Stimulated activated CD8-positive, alpha-beta memory T cell treated with anti-CD3 and anti-CD28 coated beads, Interleukin-7, amount 100 ng/mL, for 4 hours (primary cell): ENCODE measurements at regions not wholly inside any gene's neighbourhood (a gene's known extent, or its start where the extent isn't known, plus 50 kb on each side); places are given as distances from the start of the nearest gene placed in this dataset.

ENCODE experiments used
- DNase-seq, 2 donors: peaks; one replicate each; pipeline ENCODE4 v3.0.0-alpha.2; 2020; ENCODE audit warnings: low read depth in 2 of 2

DNA sequence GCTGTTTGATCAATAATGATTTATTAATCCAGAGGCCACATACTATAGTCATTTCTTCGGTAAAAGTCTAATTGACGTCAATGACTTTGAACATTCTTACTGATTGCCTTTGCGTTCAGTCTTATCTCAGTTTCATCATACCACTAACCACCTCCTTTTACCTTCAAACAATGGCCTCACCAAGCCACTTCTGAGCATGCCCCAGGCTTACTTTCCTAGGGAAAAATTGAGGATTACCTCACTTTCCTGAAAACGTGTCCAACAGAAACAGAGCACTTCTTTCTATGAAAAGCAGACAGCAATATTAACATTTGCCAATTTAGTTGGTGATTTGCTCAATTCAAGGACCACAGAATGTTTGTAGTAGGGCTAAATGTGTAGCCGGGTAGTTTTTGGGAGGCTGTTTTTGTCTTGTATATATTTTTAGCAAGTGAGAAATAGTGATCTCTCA is 157.6 kb downstream of the KLF5 start:
- DNase-seq = no peak

DNA sequence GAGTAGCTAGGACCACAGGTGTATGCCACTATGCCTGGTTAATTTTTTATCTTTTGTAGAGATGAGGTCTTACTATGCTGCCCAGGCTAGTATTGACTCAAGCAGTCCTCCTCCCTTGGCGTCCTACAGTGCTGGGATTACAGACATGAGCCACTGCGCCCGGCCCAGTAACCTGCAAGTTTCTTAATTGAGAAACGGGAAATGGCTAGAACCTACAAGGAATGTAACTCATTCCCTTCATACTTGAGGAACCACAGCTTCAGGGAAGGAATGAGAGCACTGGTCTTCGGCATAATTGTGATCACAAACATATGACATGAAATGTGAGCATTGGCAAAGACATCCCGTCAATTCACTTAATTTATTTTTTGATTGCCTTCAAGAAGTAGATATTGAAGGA is 157.0 kb downstream of the KLF5 start:
- no peak for DNase-seq

DNA sequence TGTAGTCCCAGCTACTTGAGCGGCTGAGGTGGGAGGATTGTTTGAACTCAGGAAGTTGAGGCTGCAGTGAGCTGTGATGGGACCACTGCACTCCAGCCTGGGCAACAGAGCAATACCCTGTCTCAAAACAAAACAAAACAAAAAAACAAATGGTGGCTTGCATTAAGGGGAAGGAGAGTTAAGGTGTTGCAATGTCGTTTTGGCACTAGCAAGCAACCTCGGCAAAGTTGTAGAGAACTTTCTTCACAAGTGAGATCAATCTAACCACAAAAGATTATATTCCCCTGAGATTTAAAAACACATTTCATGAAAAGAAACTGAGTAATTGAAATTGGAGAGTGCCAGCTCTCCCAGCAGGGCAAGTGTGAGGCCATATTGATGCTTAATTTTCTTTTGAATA is 153.7 kb downstream of the KLF5 start:
- DNase-seq = no peak

DNA sequence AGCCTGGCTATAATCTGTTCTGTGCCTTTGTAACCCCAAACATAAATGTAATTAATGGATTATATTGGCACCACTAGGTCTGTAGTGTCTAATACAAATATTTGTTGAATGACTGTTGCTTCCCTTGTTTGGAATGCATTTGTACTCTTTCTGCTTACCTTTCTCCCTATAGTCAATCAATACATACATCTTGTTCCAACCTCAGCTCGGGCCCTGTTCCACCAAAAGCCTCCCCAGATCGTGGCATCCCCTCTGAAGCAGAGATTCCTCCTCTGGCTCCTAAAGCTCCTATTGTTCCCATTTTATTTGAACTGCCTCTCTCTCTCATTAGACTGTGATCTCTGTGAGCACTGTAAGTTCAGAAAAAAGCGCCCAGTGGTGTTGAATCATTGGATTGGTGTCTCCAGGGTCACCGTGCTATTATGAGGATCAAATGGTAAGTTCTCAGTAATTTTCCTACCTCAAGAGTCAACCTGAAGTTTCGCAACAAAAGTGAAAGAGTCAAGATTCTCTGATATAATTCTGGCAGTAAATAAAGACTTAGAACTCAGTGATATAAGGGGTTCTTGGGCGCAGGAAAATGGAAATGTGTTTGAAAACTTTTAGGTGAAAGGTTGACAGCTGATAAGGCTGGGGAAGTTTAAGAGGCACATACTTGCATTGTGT is 151.5 kb downstream of the KLF5 start:
- no peak for DNase-seq

DNA sequence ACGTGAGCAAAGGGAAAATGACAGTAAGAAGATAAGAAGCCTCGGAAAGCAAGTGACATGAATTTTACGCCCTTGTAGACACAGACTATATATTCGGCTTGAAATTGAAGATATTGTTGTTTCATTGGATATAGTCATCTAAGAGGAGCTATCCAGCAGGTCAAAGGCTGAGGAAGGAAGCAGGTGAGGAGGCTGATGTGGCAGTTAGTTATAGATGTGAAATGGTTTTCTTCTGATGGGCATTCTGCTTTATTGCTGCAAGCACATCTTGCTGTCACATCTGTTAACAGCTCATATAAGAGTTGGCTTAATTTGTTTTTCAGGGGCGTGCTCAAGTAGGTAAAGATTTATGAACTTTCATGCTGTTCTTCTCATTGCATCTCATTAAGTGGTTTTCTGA is 146.1 kb downstream of the KLF5 start:
- no peak for DNase-seq

DNA sequence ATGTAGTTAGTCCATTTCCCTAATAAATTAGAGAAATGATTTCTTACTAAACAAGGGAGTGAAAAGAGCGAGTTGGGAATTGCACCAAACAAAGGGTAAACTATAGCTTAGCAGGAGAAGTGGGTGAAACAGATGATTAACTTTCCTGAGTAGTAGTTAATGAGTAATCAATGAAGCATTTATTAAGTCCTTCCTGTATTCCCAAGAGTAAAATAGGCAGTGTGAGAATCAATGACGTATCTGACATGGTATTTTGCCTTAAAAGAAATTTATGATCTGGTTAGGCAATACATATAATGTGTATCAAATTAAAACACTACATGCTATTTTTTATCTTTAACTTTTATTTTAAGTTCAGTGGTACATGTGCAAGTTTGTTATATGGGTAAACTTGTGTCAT is 142.8 kb downstream of the KLF5 start:
- DNase-seq = no peak

DNA sequence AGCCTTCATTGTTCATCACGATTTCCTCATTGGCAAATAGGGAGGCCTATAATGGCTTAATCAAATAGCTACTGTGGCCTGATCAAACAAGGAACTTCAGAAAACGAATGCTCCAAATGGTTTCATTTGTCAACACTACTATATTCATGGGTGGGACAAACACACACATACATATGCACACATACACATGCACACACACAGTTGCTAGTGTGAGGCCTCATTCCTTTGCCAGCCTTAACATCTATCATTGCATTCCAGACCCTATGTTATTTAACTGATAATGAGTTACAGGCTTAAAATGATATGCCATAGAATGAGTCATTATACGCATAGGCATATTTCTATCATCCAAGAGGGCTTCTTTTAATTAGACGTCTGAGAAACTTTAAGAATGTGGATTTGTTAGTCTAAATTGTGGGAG is 140.2 kb downstream of the KLF5 start:
- no peak for DNase-seq

DNA sequence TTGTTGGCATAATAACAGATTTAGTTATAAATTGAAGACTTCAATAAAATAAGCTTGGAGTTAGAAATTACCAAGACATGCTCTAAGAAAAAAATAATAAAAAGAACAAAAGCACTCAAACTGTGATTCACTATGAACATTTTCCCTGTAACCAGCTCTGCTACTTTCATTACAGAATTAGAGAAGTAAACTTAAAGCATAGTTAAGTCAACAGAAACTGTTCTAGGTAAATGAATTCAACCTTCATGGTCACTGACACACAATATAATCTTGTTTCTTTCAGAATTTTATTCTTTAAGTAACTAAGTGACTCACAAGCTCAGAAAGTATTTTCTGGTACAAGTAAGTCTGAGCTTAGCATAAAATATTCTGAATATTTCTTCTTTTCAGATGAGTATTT is 136.3 kb downstream of the KLF5 start:
- DNase-seq = no peak

DNA sequence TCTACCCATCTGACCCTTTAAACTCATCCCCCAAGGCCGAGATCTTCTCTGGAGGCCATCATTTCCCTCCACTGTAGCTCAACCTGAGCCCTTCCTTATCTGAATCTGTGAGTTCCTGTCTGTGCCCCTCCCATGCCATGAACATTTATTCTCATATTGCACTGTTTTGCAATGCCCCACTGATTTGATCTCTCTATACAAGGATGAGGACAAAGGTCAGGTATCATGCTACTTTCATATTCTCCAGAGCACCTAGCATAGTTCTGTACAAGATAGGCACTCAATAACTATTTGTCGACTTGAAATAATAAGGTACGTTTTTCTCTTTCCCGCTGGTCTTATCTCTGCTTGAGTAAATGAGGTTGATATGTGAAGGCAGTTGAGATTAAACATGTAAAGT is 135.5 kb downstream of the KLF5 start:
- DNase-seq = no peak

DNA sequence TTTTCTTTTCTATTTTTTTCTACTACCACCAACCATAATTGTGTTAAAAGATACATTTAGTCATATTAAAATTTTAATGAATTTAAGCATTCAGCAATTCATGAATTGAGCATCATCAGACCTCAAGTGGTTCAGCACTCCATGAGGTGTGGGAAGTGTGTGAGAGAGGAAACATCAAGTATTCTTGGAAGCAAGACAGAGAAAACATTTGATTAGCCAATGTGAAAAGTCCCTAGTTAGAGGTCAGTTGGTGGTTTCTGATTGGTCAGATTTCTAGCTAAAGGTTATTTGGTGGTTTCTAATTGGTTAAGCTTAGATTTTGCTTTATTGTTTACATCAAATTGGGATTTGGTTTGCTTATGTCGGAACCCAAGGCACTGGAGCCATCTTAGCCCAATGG is 134.7 kb downstream of the KLF5 start:
- no peak for DNase-seq

DNA sequence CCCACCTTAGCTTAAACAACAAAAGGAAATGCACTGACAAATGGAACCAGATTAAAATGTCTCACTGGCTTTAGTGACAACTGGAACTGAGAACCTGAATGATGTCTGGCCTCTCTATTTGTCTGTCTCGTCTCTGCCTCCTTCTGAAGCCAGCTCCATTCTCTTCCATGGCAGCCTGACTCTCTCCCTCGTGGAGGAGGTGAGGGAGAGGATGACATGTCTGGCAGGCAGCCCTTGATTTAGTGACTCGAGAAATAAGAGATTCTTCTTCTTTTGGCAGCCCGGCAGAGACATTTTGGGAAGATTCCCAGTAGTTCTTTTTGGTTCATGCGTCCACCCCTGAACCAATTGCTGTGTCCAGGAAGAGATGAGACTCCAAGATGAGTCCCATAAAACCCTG is 131.7 kb downstream of the KLF5 start:
- no peak for DNase-seq

DNA sequence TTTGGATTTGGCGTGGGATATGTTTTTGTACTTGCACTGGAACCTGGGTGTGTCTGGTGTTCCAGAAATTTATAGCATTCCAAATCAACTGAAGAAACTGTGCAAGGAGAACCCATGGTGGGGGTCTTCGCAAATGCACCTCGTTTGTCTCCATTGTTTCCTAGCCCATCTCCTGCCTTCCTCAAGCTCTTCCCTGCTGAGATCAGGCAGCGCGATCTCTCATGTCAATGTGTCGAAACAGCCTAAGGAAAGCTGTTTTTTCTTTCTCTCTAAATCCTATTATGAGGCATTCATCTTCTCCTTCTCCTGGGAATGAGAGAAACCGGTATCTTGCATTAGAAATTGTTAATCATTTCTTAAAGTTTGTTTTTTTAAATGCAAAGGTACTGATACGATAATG is 131.0 kb downstream of the KLF5 start:
- DNase-seq = no peak

DNA sequence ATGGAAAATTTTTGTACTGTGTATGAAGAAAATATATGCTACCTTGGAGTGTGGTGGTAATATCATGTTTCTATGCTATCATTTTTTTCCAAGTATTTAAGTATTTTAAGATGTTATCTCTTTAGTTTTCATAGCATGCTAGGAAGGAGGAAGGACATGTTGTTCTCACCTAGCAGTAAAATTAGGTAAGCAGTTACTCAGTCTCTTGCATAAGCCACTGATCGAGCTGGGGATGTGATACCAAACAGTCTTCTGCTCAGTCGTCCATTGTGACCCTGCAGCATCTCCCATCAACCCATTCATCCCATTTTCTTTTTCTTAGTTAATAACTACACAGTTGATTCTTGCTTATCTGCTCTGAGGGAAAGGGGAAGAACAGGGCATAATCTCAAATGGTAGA is 130.6 kb downstream of the KLF5 start:
- DNase-seq = no peak

DNA sequence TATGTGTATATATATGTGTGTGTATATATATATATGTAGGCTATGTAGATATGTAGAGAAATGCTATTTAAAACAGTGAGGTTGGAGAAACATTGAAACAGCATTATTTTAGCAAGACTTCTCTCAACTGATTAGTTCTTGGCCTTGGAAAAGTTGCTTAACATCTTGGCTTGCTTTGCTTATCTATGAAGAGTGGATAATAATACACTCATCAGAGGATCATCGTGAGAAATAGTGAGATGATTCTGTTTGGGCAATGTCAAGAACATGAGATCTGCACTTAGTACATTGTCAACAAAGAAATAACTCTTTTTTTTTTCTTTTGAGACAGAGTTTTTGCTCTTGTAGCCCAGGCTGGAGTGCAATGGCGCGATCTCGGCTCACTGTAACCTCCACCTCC is 128.3 kb downstream of the KLF5 start:
- DNase-seq = no peak

DNA sequence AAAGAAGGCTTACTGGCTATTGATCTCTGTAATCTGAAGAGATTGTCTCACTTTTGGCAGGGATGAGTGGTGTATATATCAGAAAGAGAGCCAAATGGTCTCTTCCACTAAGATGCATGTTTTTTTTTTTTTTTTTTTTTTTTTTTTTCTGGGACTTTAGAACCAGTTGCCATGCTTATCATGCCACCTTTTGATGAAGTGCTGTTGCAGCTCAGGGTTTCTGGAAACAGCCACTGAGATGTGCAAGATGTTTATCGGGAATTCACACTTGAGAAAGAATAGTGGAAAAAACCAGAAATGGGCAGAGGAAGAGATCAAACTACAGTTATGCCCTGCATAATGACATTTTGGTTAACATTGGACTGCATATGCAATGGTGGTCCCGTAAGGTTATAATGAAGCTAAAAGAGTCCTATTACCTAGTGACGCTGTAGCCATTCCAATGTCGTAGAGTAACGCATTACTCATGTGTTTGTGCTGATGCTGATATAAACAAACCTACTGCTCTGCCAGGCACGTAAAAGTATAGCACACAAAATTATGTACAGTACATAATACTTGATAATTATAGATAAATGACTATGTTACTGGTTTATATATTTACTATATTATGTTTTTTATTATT is 121.0 kb downstream of the KLF5 start:
- no peak for DNase-seq

DNA sequence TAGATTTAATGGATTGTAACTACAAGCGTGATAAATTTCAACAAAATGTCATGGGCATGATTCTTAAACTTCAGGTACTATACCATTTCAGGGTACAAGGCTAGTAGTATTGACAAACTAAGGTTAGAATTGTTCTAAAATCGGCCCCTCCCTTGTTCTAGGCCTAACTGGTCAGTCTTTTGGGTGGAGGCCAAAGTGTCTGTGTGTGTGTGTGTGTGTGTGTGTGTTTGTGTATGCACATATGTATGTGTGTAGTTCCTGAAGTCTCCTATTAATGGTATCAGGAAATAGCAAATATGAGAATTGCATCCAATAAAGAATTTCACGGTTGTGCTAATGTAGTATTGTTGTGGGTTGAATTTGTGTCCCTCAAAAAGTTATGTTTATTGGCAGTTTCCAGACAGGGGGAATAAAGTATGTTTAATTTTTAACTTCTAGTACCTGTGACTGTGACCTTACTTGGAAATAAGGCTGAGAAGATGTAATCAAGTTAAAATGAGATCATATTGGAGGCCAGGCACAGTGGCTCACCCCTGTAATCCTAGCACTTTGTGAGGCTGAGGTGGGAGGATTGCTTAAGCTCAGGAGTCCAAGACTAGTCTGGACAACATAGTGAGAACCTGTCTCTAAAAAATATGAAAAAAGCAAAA is 119.2 kb downstream of the KLF5 start:
- DNase-seq = no peak

DNA sequence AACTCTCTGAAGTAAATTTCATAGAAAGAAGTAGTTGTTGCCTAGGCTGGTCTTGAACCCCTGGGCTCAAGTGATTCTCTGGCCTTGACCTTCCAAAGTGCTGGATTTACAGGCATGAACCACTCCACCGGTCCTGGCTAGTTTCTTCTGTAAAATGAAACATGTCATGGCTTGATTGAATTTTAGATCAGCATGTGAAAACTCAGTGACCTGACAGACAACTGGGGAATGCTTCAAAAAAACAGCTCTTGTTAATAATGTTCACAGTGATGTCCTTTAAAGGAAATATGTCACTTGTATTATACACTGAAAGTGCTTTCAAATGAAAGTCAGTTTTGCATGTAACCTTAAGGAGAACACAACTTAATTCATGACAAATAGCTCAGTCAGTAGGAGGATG is 118.2 kb downstream of the KLF5 start:
- DNase-seq = no peak

DNA sequence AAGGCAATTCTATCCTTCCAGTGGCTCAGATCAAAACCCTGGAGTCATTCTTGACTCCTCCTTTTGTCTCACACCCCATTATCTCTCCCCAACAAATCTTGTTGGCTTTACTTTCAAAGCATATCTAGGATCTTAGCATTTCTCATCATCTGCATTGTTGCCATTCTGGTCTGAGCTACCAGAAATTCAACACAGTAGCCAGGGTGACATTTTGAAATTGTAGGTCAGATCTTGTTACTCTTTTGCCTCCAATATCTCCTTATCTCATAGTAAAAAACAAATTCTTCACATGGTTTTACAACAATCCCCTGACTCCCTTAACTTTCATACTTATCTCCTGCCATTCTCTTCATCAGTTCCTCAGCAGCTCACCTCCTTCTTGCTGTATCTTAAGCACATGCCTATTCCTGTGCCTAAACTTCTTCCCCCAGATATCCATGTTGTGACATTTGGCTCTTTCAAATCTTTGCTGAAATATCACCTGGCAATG is 115.8 kb downstream of the KLF5 start:
- DNase-seq = no peak

DNA sequence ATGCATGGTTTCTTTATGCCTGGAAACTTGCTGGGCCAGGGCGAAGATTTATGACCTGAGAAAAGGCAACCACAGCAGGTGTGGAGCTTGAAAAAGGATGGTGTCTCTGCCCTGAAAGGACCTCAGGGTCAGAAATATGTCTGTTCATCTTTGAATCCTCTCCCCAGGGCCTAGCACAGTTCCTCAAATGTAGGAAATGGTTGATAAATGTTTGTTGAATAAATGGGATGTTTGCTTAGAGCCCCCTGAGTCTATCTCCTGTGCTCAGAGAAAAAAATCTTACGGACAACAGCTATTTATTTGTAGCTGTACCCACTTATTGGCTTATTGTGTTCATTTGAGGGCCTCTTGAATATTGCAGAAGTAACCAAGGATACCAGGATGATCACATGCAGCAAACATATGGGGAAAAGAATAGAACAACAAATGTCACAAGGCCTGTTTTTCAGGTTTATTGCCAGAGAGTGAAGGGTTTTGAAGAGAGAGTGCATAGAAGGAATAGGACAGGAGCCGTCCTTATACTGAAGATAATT is 114.5 kb downstream of the KLF5 start:
- DNase-seq = no peak

DNA sequence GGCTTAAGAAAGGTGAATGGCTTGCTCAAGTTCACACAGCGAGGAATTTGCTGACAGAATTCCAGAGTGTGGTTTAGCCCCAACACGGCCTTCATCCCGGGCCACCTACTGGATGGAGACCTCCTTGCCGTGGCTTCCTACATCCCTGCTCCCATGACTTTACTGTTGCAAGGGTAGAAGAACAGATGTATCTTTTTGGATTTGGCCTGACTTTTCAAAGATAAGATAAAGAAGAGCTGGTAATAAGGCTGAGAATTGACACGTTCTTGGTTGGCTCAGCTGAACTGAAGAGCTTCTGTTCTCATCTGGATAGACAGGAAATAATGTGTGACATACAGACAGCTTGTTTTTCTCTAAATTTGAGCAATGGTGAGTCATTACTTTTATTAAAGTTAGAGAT is 113.1 kb downstream of the KLF5 start:
- no peak for DNase-seq

DNA sequence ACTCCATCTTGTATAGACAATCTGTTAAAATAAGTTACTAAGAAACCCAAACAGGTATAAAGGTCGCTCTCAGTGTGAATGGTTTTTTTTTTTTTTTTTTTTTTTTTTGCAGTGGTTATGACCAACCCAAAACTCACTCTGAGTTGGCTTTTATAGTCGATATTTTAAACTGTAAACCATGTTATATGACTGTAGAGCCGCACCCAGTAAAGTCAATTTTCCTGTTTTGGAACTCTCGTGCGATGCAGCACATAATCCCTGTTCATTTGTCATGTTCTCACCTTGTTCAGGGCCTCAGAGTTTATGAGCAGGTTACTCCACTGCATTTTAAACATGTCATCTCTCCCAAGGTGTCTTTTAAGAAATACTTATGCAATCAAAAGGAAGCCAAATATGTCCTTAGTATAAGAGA is 112.5 kb downstream of the KLF5 start:
- no peak for DNase-seq

DNA sequence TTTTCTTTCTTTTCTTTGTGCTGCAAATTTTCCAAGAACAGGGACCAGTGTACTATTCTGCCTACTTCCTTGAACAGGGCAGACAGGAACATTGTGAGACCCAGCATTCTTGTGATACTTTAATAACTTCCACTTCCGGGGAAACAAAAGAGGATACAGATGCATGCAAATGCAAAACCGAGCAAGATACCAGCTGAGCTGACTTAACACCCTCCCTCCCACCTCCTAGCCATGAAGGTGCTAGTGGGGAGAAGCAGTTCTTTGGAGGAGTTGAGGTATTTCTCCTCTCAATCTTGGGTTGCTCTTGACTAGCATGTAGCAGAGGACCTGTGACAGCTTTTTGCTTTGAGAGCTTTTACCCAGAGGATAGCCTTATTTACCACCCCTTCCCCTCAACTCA is 111.2 kb downstream of the KLF5 start:
- DNase-seq = no peak

DNA sequence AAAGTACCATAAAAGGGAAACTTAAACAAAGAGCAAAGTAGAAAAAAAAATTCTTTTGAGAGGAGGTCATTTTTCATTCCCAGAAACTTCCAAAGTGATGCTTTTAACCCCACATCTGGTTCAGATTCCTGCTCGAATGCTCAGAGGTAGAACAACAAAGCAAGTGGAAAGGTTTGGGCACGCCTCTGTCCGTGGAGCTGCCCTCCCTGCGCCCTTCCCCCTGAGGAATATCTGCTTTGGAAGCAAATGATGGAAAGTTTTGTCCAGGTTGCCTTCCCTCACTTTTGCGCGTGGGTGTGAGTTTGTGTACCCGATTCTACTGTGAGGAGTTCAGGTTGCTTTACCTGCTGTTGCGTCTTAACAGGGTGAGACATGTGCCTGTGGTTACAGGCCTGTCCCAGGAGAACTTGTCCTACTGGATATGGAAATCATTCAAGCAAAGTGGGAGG is 110.2 kb downstream of the KLF5 start:
- DNase-seq = no peak
